ENCODE measurements at regions not wholly inside any gene's neighbourhood (a gene's known extent, or its start where the extent isn't known, plus 50 kb on each side); places are given as distances from the start of the nearest gene placed in this dataset.

DNA sequence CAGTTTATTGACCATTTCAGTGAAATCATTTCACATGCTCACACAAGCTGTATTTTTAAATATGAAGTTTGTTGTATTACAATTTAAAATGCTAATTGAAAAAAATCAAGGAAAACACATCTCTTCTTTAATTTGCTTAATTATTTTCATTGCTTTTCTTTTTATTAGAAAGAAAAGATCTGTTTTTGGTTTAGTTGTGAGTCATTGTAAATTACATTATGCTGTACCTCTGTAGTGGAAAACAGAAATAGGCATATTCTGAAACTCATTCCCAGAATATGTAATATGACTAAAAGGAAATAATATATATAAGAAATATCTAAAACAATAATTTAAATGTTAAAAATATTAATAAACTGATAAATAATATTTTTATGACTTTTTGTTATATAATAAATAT, 161.9 kb downstream of the HGF start:
- TF ChIP-seq ELF4 (IDR thresholded peaks at IDR 0.05), result no peak
- TF ChIP-seq, protein P1, sequence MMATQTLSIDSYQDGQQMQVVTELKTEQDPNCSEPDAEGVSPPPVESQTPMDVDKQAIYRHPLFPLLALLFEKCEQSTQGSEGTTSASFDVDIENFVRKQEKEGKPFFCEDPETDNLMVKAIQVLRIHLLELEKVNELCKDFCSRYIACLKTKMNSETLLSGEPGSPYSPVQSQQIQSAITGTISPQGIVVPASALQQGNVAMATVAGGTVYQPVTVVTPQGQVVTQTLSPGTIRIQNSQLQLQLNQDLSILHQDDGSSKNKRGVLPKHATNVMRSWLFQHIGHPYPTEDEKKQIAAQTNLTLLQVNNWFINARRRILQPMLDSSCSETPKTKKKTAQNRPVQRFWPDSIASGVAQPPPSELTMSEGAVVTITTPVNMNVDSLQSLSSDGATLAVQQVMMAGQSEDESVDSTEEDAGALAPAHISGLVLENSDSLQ (IDR thresholded peaks at IDR 0.05), result no peak
- no peak for TF ChIP-seq BHLHE40 (IDR thresholded peaks at IDR 0.05; ENCODE audit: borderline replicate concordance)
- no peak for TF ChIP-seq ZNF384 (IDR thresholded peaks at IDR 0.05)
- no peak for TF ChIP-seq LEF1 (IDR thresholded peaks at IDR 0.05; ENCODE audit: borderline replicate concordance)
- TF ChIP-seq HDGF (IDR thresholded peaks at IDR 0.05; ENCODE audit: borderline replicate concordance), result no peak

Data from HEK293T (cell line).